Neural cell (in vitro differentiated cells): ENCODE measurements at regions not wholly inside any gene's neighbourhood (a gene's known extent, or its start where the extent isn't known, plus 50 kb on each side); places are given as distances from the start of the nearest gene placed in this dataset.

ENCODE experiments used
- H2AFZ ChIP-seq: fragments of 200-600, 300-800 bp; sonication (generic), shearing (Covaris generic); 2 replicates; pipeline ENCODE4 v1.6.0; 2014; ENCODE audit warnings: low read depth, mild to moderate bottlenecking, antibody characterized with exemption, low read length, moderate library complexity
- H3F3A ChIP-seq: fragments of 200-600 bp; shearing (Covaris generic); 2 replicates; pipeline ENCODE4 v1.6.1; 2016; ENCODE audit warnings: mild to moderate bottlenecking, moderate library complexity, mixed read lengths, antibody characterized with exemption, low read length; ENCODE audit not compliant: insufficient read depth, poor library complexity, severe bottlenecking
- H3K27ac ChIP-seq: fragments of 200-600, 300-800 bp; sonication (generic), shearing (Covaris generic); 2 replicates; pipeline ENCODE4 v1.5.1; 2014; ENCODE audit warnings: mild to moderate bottlenecking, low read length, moderate library complexity
- H3K27me3 ChIP-seq: fragments of 300-800, 200-600 bp; sonication (generic), shearing (Covaris generic); 2 replicates; pipeline ENCODE4 v1.6.0; 2014; ENCODE audit warnings: mild to moderate bottlenecking, low read depth, low read length, moderate library complexity; ENCODE audit not compliant: insufficient read depth
- H3K36me3 ChIP-seq: fragments of 300-800, 200-600 bp; sonication (generic), shearing (Covaris generic); 2 replicates; pipeline ENCODE4 v1.5.1; 2014; ENCODE audit warnings: mild to moderate bottlenecking, antibody characterized with exemption, low read length, moderate library complexity; ENCODE audit not compliant: insufficient read depth
- H3K4me2 ChIP-seq: fragments of 300-800, 200-600 bp; sonication (generic), shearing (Covaris generic); 2 replicates; pipeline ENCODE4 v1.6.0; 2014; ENCODE audit warnings: mild to moderate bottlenecking, low read length
- H3K4me3 ChIP-seq: fragments of 300-800, 200-600 bp; sonication (generic), shearing (Covaris generic); 2 replicates; pipeline ENCODE4 v1.5.1; 2014; ENCODE audit warnings: mild to moderate bottlenecking, low read length, moderate library complexity
- H3K79me2 ChIP-seq: fragments of 200-600 bp; shearing (Covaris generic); replicated peaks from 2 replicates; pipeline ENCODE4 v1.6.0; 2014; ENCODE audit warnings: mild to moderate bottlenecking, low read length, moderate library complexity; ENCODE audit not compliant: insufficient read depth
- H3K9ac ChIP-seq: fragments of 300-800, 200-600 bp; sonication (generic), shearing (Covaris generic); 2 replicates; pipeline ENCODE4 v1.6.1; 2016; ENCODE audit warnings: mild to moderate bottlenecking, low read length, mixed read lengths
- H3K9me2 ChIP-seq: fragments of 200-600 bp; shearing (Covaris generic); 2 replicates; pipeline ENCODE4 v1.6.1; 2016; ENCODE audit warnings: mild to moderate bottlenecking, low read length, mixed read lengths; ENCODE audit not compliant: insufficient read depth
- H3K9me3 ChIP-seq: fragments of 200-600, 300-800 bp; sonication (generic), shearing (Covaris generic); 2 replicates; pipeline ENCODE4 v1.6.1; 2016; ENCODE audit warnings: mild to moderate bottlenecking, mixed run types, low read length, moderate library complexity, mixed read lengths
- H4K20me1 ChIP-seq: fragments of 200-600 bp; shearing (Covaris generic); 2 replicates; pipeline ENCODE4 v1.6.1; 2016; ENCODE audit warnings: mild to moderate bottlenecking, mixed run types; ENCODE audit not compliant: insufficient read depth
- EP300 ChIP-seq: fragments of 450-650 bp; conservative IDR thresholded peaks from 2 replicates; pipeline ENCODE4 v1.6.1; 2014; ENCODE audit warnings: antibody characterized with exemption, mild to moderate bottlenecking, moderate library complexity; ENCODE audit not compliant: poor library complexity, severe bottlenecking
- EZH2 ChIP-seq: fragments of 200-600, 300-800 bp; shearing (Covaris generic), sonication (generic); IDR thresholded peaks from 2 replicates; pipeline ENCODE4 v1.6.1; 2014; ENCODE audit warnings: antibody characterized with exemption, low read length, borderline replicate concordance, mild to moderate bottlenecking; ENCODE audit not compliant: insufficient read depth, poor library complexity, severe bottlenecking
- MXI1 ChIP-seq: fragments of 450-650 bp; conservative IDR thresholded peaks from 2 replicates; pipeline ENCODE4 v1.6.1; 2014; ENCODE audit warnings: antibody characterized with exemption, mild to moderate bottlenecking; ENCODE audit not compliant: poor library complexity, severe bottlenecking
- POLR2AphosphoS5 ChIP-seq: IDR thresholded peaks from 2 replicates; pipeline ENCODE4 v1.6.1; 2012
- RAD21 ChIP-seq: fragments of 450-650 bp; conservative IDR thresholded peaks from 2 replicates; pipeline ENCODE4 v1.6.1; 2014; ENCODE audit warnings: antibody characterized with exemption, mild to moderate bottlenecking, moderate library complexity
- SMC3 ChIP-seq: fragments of 450-650 bp; conservative IDR thresholded peaks from 2 replicates; pipeline ENCODE4 v1.6.1; 2014; ENCODE audit warnings: antibody characterized with exemption, mild to moderate bottlenecking, moderate library complexity; ENCODE audit not compliant: poor library complexity
- TAF1 ChIP-seq: IDR thresholded peaks from 2 replicates; pipeline ENCODE4 v1.6.1; 2012; ENCODE audit warnings: low read depth
- TF ChIP-seq, protein P1 (sequence below): fragments of 450-650 bp; IDR thresholded peaks from 2 replicates; pipeline ENCODE4 v1.5.1; 2014; ENCODE audit warnings: antibody characterized with exemption, mild to moderate bottlenecking, moderate library complexity; ENCODE audit not compliant: poor library complexity, severe bottlenecking
- TF ChIP-seq, protein P2 (sequence below): IDR thresholded peaks from 2 replicates; pipeline ENCODE4 v1.6.1; 2012; ENCODE audit warnings: borderline replicate concordance

DNA sequence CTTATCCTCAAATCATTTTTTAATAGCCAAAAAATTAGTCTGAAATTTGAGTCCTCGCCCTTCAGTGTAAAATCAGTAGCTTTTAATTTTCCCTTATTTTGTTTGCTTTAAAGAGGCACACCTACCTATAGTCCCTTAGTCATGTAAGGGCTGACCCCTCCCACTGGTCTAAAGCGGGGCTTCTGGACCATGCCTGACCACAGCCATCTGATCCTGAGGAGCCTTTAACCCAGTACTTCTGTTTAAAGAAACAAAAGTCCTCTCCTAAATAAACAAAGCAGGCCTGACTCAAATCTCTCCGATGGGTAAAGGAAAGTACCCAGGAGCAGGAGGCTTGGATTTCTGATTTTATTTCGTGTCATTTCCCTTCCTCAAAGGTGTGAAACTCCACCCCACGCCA, 92.0 kb upstream of the CCL2 start:
- TF ChIP-seq MXI1 (no peak), EZH2 (no peak), EP300 (no peak), POLR2AphosphoS5 (no peak)
- TF ChIP-seq, protein P1, sequence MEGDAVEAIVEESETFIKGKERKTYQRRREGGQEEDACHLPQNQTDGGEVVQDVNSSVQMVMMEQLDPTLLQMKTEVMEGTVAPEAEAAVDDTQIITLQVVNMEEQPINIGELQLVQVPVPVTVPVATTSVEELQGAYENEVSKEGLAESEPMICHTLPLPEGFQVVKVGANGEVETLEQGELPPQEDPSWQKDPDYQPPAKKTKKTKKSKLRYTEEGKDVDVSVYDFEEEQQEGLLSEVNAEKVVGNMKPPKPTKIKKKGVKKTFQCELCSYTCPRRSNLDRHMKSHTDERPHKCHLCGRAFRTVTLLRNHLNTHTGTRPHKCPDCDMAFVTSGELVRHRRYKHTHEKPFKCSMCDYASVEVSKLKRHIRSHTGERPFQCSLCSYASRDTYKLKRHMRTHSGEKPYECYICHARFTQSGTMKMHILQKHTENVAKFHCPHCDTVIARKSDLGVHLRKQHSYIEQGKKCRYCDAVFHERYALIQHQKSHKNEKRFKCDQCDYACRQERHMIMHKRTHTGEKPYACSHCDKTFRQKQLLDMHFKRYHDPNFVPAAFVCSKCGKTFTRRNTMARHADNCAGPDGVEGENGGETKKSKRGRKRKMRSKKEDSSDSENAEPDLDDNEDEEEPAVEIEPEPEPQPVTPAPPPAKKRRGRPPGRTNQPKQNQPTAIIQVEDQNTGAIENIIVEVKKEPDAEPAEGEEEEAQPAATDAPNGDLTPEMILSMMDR: no peak
- TF ChIP-seq, protein P2, sequence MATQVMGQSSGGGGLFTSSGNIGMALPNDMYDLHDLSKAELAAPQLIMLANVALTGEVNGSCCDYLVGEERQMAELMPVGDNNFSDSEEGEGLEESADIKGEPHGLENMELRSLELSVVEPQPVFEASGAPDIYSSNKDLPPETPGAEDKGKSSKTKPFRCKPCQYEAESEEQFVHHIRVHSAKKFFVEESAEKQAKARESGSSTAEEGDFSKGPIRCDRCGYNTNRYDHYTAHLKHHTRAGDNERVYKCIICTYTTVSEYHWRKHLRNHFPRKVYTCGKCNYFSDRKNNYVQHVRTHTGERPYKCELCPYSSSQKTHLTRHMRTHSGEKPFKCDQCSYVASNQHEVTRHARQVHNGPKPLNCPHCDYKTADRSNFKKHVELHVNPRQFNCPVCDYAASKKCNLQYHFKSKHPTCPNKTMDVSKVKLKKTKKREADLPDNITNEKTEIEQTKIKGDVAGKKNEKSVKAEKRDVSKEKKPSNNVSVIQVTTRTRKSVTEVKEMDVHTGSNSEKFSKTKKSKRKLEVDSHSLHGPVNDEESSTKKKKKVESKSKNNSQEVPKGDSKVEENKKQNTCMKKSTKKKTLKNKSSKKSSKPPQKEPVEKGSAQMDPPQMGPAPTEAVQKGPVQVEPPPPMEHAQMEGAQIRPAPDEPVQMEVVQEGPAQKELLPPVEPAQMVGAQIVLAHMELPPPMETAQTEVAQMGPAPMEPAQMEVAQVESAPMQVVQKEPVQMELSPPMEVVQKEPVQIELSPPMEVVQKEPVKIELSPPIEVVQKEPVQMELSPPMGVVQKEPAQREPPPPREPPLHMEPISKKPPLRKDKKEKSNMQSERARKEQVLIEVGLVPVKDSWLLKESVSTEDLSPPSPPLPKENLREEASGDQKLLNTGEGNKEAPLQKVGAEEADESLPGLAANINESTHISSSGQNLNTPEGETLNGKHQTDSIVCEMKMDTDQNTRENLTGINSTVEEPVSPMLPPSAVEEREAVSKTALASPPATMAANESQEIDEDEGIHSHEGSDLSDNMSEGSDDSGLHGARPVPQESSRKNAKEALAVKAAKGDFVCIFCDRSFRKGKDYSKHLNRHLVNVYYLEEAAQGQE: no peak
- no peaks in the 10 kb centered on the region for H4K20me1 ChIP-seq
- no peak overlapping the region for H3K4me3 ChIP-seq
- H3K9me2 ChIP-seq: no peaks in the 10 kb centered on the region
- H3K4me2 ChIP-seq: no peak overlapping the region
- no peaks in the 10 kb centered on the region for H3K79me2 ChIP-seq
- H3K27ac ChIP-seq: no peak overlapping the region
- H3K36me3 ChIP-seq: no peaks in the 10 kb centered on the region
- no peaks in the 10 kb centered on the region for H3K9me3 ChIP-seq
- peaks cover 4% of the 10 kb centered on the region for H3K27me3 ChIP-seq
- no peak overlapping the region for H2AFZ ChIP-seq
- H3K9ac ChIP-seq: no peak overlapping the region
- H3F3A ChIP-seq: no peaks in the 10 kb centered on the region

DNA sequence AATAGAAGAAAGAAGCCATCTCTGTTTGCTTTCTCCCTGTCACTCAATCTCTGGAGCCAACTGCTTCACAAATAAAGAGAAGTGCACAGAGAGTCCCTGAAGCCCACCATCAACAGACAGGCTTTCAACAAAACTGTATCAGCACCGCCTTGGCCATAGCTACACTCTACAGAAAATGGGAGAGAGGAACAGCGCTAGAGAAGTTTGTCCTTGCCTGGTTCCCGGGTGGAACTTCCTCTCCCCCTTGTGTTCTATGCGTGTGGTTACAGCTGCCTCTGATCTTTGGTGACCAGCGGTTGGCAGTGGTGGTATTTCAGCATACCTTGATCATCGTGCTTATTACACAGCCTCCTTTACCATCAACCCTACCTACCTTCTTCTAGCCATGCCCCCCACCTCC, 91.4 kb upstream of the CCL2 start:
- no peak overlapping the region for H3K4me2 ChIP-seq
- H3K4me3 ChIP-seq: no peak overlapping the region
- TF ChIP-seq SMC3 (peak; percentile 88), MXI1 (no peak), TAF1 (no peak), EP300 (no peak), RAD21 (peak; percentile 84), EZH2 (no peak)
- TF ChIP-seq, protein P1: peak; percentile 73
- TF ChIP-seq, protein P2: no peak

More for the DNA sequence above, 91.4 kb upstream of the CCL2 start:
- Histone ChIP-seq H3F3A (no peaks in the 10 kb centered on the region), H3K79me2 (no peaks in the 10 kb centered on the region), H3K27me3 (no peaks in the 10 kb centered on the region), H4K20me1 (no peaks in the 10 kb centered on the region), H2AFZ (no peak overlapping the region), H3K27ac (no peak overlapping the region), H3K9me3 (no peaks in the 10 kb centered on the region), H3K9me2 (no peaks in the 10 kb centered on the region), H3K9ac (no peak overlapping the region), H3K36me3 (no peaks in the 10 kb centered on the region)
